ENCODE measurements at regions not wholly inside any gene's neighbourhood (a gene's known extent, or its start where the extent isn't known, plus 50 kb on each side); places are given as distances from the start of the nearest gene placed in this dataset.

- Histone ChIP-seq H3K36me3 (no peaks in the 10 kb centered on the region), H3K4me1 (ENCODE audit: control insufficient read depth in 1 of 2, low read depth in 2 of 2) (no peaks in the 10 kb centered on the region), H3K9me3 (no peaks in the 10 kb centered on the region), H3K4me3 (no peak overlapping the region), H3K27ac (no peak overlapping the region), H3K27me3 (replicated peaks; ENCODE audit: insufficient read depth) (no peaks in the 10 kb centered on the region)
- ATAC-seq (ENCODE audit: insufficient number of reproducible peaks, low FRiP score, low read depth), result no peak
- TF ChIP-seq CTCF (IDR thresholded peaks at IDR 0.05), result no peak
- DNase-seq (ENCODE audit: low spot score), result no peak
Measured at GRCh38 chr13:112202966-112203365, 136.0 kb downstream of the SOX1 start.

- no peak for TF ChIP-seq CTCF (IDR thresholded peaks at IDR 0.05)
- no peaks in the 10 kb centered on the region for H3K4me1 ChIP-seq (ENCODE audit: control insufficient read depth in 1 of 2, low read depth in 2 of 2)
- H3K4me3 ChIP-seq, result no peak overlapping the region
- no peak for ATAC-seq (ENCODE audit: insufficient number of reproducible peaks, low FRiP score, low read depth)
- H3K36me3 ChIP-seq, result no peaks in the 10 kb centered on the region
- no peak for DNase-seq (ENCODE audit: low spot score)
- H3K27me3 ChIP-seq (replicated peaks; ENCODE audit: insufficient read depth), result no peaks in the 10 kb centered on the region
- no peaks in the 10 kb centered on the region for H3K9me3 ChIP-seq
- no peak overlapping the region for H3K27ac ChIP-seq
Measured at GRCh38 chr13:112203614-112204013, 136.7 kb downstream of the SOX1 start.

GRCh38 chr13:112204346-112205327, 137.7 kb downstream of the SOX1 start:
- Histone ChIP-seq H3K4me1 (ENCODE audit: control insufficient read depth in 1 of 2, low read depth in 2 of 2) (no peaks in the 10 kb centered on the region), H3K36me3 (no peaks in the 10 kb centered on the region), H3K4me3 (peak overlapping the region; percentile 7), H3K27me3 (replicated peaks; ENCODE audit: insufficient read depth) (no peaks in the 10 kb centered on the region), H3K9me3 (no peaks in the 10 kb centered on the region), H3K27ac (no peak overlapping the region)
- no peak for TF ChIP-seq CTCF (IDR thresholded peaks at IDR 0.05)
- ATAC-seq (ENCODE audit: insufficient number of reproducible peaks, low FRiP score, low read depth), result no peak
- DNase-seq (ENCODE audit: low spot score), result no peak

- no peak for ATAC-seq (ENCODE audit: insufficient number of reproducible peaks, low FRiP score, low read depth)
- no peak for TF ChIP-seq CTCF (IDR thresholded peaks at IDR 0.05)
- Histone ChIP-seq H3K36me3 (no peaks in the 10 kb centered on the region), H3K27ac (no peak overlapping the region), H3K4me1 (ENCODE audit: control insufficient read depth in 1 of 2, low read depth in 2 of 2) (no peaks in the 10 kb centered on the region), H3K27me3 (replicated peaks; ENCODE audit: insufficient read depth) (no peaks in the 10 kb centered on the region), H3K9me3 (no peaks in the 10 kb centered on the region), H3K4me3 (no peak overlapping the region)
- no peak for DNase-seq (ENCODE audit: low spot score)
Measured at GRCh38 chr13:112205990-112206389, 139.0 kb downstream of the SOX1 start.

GRCh38 chr13:112207129-112207528, 140.2 kb downstream of the SOX1 start:
- no peak for TF ChIP-seq CTCF (IDR thresholded peaks at IDR 0.05)
- Histone ChIP-seq H3K4me3 (no peak overlapping the region), H3K36me3 (no peaks in the 10 kb centered on the region), H3K27ac (no peak overlapping the region), H3K9me3 (no peaks in the 10 kb centered on the region), H3K27me3 (replicated peaks; ENCODE audit: insufficient read depth) (no peaks in the 10 kb centered on the region), H3K4me1 (ENCODE audit: control insufficient read depth in 1 of 2, low read depth in 2 of 2) (no peaks in the 10 kb centered on the region)
- no peak for ATAC-seq (ENCODE audit: insufficient number of reproducible peaks, low FRiP score, low read depth)
- DNase-seq (ENCODE audit: low spot score), result no peak

Data from thoracic aorta (tissue), 2 donors.